OCI-LY7 (cell line): ENCODE measurements at regions not wholly inside any gene's neighbourhood (a gene's known extent, or its start where the extent isn't known, plus 50 kb on each side); places are given as distances from the start of the nearest gene placed in this dataset.

Source experiments
- EZH2phosphoT487 ChIP-seq: fragments of 200-600 bp; sonication (generic); IDR thresholded peaks from 2 replicates; pipeline ENCODE4 v1.6.1; 2018; ENCODE audit warnings: low read depth, borderline replicate concordance, mild to moderate bottlenecking, mixed run types, antibody characterized with exemption, low read length, moderate library complexity, mixed read lengths
- TF ChIP-seq, protein P1 (sequence below): fragments of 200-600 bp; sonication (generic); conservative IDR thresholded peaks from 2 replicates; pipeline ENCODE4 v1.5.1; 2014; ENCODE audit warnings: mild to moderate bottlenecking, antibody characterized with exemption, low read length, moderate library complexity, mixed read lengths

DNA sequence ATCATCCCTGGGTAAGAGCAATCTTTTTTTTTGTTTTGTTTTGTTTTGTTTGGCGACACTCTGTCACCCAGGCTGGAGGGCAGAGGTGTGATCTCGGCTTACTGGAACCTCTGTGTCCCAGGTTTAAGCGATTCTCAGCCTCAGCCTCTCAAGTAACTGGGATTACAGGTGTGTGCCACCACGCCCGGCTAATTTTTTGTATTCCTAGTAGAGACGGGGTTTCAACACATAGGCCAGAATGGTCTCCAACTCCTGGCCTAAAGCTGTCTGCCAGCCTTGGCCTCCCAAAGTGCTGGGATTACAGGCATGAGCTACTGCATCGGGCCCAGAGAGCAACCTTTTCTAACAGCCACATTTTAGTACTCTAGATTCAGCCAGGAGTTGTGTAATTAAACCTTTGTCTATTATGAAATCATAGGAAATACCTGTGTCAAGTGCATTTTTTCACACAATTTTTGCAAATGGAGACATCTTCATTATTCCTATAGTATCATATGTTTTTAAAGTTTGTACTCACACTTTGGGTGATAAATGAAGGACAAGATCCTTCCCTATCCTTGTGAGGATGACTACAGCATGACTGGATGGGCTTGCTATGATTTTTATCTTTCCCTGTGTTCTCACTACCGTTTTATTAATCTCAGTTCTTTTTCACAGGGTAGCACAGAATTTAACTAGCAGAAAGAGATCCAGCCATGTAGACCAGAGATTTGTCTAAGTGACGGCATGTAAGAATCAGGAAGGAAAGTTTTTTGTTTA, 82.6 kb downstream of the OR2B2 start:
- TF ChIP-seq, protein P1, sequence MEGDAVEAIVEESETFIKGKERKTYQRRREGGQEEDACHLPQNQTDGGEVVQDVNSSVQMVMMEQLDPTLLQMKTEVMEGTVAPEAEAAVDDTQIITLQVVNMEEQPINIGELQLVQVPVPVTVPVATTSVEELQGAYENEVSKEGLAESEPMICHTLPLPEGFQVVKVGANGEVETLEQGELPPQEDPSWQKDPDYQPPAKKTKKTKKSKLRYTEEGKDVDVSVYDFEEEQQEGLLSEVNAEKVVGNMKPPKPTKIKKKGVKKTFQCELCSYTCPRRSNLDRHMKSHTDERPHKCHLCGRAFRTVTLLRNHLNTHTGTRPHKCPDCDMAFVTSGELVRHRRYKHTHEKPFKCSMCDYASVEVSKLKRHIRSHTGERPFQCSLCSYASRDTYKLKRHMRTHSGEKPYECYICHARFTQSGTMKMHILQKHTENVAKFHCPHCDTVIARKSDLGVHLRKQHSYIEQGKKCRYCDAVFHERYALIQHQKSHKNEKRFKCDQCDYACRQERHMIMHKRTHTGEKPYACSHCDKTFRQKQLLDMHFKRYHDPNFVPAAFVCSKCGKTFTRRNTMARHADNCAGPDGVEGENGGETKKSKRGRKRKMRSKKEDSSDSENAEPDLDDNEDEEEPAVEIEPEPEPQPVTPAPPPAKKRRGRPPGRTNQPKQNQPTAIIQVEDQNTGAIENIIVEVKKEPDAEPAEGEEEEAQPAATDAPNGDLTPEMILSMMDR: no peak
- no peak for TF ChIP-seq EZH2phosphoT487
